ENCODE measurements at regions not wholly inside any gene's neighbourhood (a gene's known extent, or its start where the extent isn't known, plus 50 kb on each side); places are given as distances from the start of the nearest gene placed in this dataset.

- no peak for TF ChIP-seq BACH2 (CRISPR knock-in tag; IDR thresholded peaks at IDR 0.05; ENCODE audit: borderline replicate concordance)
- no peak for TF ChIP-seq ZNF70 (CRISPR knock-in tag; IDR thresholded peaks at IDR 0.05)
- TF ChIP-seq ZNF8 (CRISPR knock-in tag; IDR thresholded peaks at IDR 0.05), result no peak
- no peak for TF ChIP-seq SNAI2 (CRISPR knock-in tag; IDR thresholded peaks at IDR 0.05)
- no peak for TF ChIP-seq CREB5 (CRISPR knock-in tag; IDR thresholded peaks at IDR 0.05; ENCODE audit: low read depth)
- no peak for TF ChIP-seq ISL1 (CRISPR knock-in tag; IDR thresholded peaks at IDR 0.05)
- TF ChIP-seq POU6F1 (CRISPR knock-in tag; IDR thresholded peaks at IDR 0.05; ENCODE audit: borderline replicate concordance, low read depth), result no peak
- TF ChIP-seq TCF4 (CRISPR knock-in tag; IDR thresholded peaks at IDR 0.05; ENCODE audit: borderline replicate concordance), result no peak
- TF ChIP-seq RARB (CRISPR knock-in tag; IDR thresholded peaks at IDR 0.05), result no peak
- no peak for TF ChIP-seq ZC3H10 (CRISPR knock-in tag; IDR thresholded peaks at IDR 0.05)
- no peak for TF ChIP-seq CSDC2 (CRISPR knock-in tag; IDR thresholded peaks at IDR 0.05)
- TF ChIP-seq ZFP30 (CRISPR knock-in tag; IDR thresholded peaks at IDR 0.05), result no peak
- ATAC-seq, result no peak
Observed at GRCh38 chr6:78551361-78551760, 316.0 kb upstream of the IRAK1BP1 start.

- TF ChIP-seq TOX (CRISPR knock-in tag; IDR thresholded peaks at IDR 0.05; ENCODE audit: borderline replicate concordance) (no peak), CSDC2 (CRISPR knock-in tag; IDR thresholded peaks at IDR 0.05) (no peak), ZFP3 (CRISPR knock-in tag; IDR thresholded peaks at IDR 0.05) (no peak), POU6F1 (CRISPR knock-in tag; IDR thresholded peaks at IDR 0.05; ENCODE audit: borderline replicate concordance, low read depth) (no peak), TCF4 (CRISPR knock-in tag; IDR thresholded peaks at IDR 0.05; ENCODE audit: borderline replicate concordance) (no peak)
- ATAC-seq, result no peak
Observed at GRCh38 chr6:78552435-78552834, 314.9 kb upstream of the IRAK1BP1 start.

GRCh38 chr6:78554341-78554740 is 313.0 kb upstream of the IRAK1BP1 start:
- no peak for TF ChIP-seq RARB (CRISPR knock-in tag; IDR thresholded peaks at IDR 0.05)
- TF ChIP-seq TSHZ2 (CRISPR knock-in tag; IDR thresholded peaks at IDR 0.05), result no peak
- TF ChIP-seq CREB5 (CRISPR knock-in tag; IDR thresholded peaks at IDR 0.05; ENCODE audit: low read depth), result no peak
- no peak for TF ChIP-seq TCF4 (CRISPR knock-in tag; IDR thresholded peaks at IDR 0.05; ENCODE audit: borderline replicate concordance)
- TF ChIP-seq OSR1 (CRISPR knock-in tag; IDR thresholded peaks at IDR 0.05), result no peak
- no peak for TF ChIP-seq SNAI2 (CRISPR knock-in tag; IDR thresholded peaks at IDR 0.05)
- TF ChIP-seq GLIS3 (CRISPR knock-in tag; IDR thresholded peaks at IDR 0.05), result no peak
- no peak for TF ChIP-seq CSDC2 (CRISPR knock-in tag; IDR thresholded peaks at IDR 0.05)
- no peak for TF ChIP-seq ZNF70 (CRISPR knock-in tag; IDR thresholded peaks at IDR 0.05)
- TF ChIP-seq ZNF8 (CRISPR knock-in tag; IDR thresholded peaks at IDR 0.05), result no peak
- TF ChIP-seq ZFP30 (CRISPR knock-in tag; IDR thresholded peaks at IDR 0.05), result no peak
- no peak for TF ChIP-seq ESRRG (CRISPR knock-in tag; IDR thresholded peaks at IDR 0.05)
- no peak for TF ChIP-seq ZFP3 (CRISPR knock-in tag; IDR thresholded peaks at IDR 0.05)
- TF ChIP-seq BACH2 (CRISPR knock-in tag; IDR thresholded peaks at IDR 0.05; ENCODE audit: borderline replicate concordance), result no peak
- no peak for TF ChIP-seq ARNTL (CRISPR knock-in tag; IDR thresholded peaks at IDR 0.05; ENCODE audit: borderline replicate concordance, low read depth)
- ATAC-seq, result no peak

GRCh38 chr6:78559056-78559455 is 308.3 kb upstream of the IRAK1BP1 start:
- TF ChIP-seq ZNF70 (CRISPR knock-in tag; IDR thresholded peaks at IDR 0.05) (no peak), RARB (CRISPR knock-in tag; IDR thresholded peaks at IDR 0.05) (no peak), ZNF565 (CRISPR knock-in tag; conservative IDR thresholded peaks at IDR 0.05; ENCODE audit: low read depth) (no peak), ESRRG (CRISPR knock-in tag; IDR thresholded peaks at IDR 0.05) (no peak), ZC3H10 (CRISPR knock-in tag; IDR thresholded peaks at IDR 0.05) (no peak), TSHZ2 (CRISPR knock-in tag; IDR thresholded peaks at IDR 0.05) (no peak), POU6F1 (CRISPR knock-in tag; IDR thresholded peaks at IDR 0.05; ENCODE audit: borderline replicate concordance, low read depth) (no peak)
- ATAC-seq, result no peak

All from SK-N-SH treated with all-trans-retinoic acid at 6 μM for 48 hours (cell line).